Stimulated activated effector memory CD8-positive, alpha-beta T cell treated with anti-CD3 and anti-CD28 coated beads, Interleukin-12 subunit alpha, Interleukin-12 subunit beta, amount 100 ng/mL, for 72 hours (primary cell): ENCODE measurements at regions not wholly inside any gene's neighbourhood (a gene's known extent, or its start where the extent isn't known, plus 50 kb on each side); places are given as distances from the start of the nearest gene placed in this dataset.

Experiments
- ATAC-seq: fragments of 150-1000 bp; cut with Tn5 transposase; 2 replicates; pipeline ENCODE4 v1.10.0; 2021
- DNase-seq, 2 donors: peaks; one replicate each; pipeline ENCODE4 v3.0.0; 2021 to 2022; ENCODE audit warnings: low spot score in 2 of 2
- H3K27ac Mint-ChIP-seq: one replicate; pipeline ENCODE4 v1.8.0; 2022; ENCODE audit warnings: mild to moderate bottlenecking, mixed read lengths
- H3K36me3 Mint-ChIP-seq: one replicate; pipeline ENCODE4 v1.8.0; 2022; ENCODE audit warnings: mild to moderate bottlenecking, mixed read lengths
- H3K4me1 Mint-ChIP-seq: one replicate; pipeline ENCODE4 v1.8.0; 2022; ENCODE audit warnings: mixed read lengths
- H3K4me3 Mint-ChIP-seq: one replicate; pipeline ENCODE4 v1.8.0; 2022; ENCODE audit warnings: mild to moderate bottlenecking, mixed read lengths
- H3K9me3 Mint-ChIP-seq: one replicate; pipeline ENCODE4 v1.8.0; 2022; ENCODE audit warnings: mixed read lengths

DNA sequence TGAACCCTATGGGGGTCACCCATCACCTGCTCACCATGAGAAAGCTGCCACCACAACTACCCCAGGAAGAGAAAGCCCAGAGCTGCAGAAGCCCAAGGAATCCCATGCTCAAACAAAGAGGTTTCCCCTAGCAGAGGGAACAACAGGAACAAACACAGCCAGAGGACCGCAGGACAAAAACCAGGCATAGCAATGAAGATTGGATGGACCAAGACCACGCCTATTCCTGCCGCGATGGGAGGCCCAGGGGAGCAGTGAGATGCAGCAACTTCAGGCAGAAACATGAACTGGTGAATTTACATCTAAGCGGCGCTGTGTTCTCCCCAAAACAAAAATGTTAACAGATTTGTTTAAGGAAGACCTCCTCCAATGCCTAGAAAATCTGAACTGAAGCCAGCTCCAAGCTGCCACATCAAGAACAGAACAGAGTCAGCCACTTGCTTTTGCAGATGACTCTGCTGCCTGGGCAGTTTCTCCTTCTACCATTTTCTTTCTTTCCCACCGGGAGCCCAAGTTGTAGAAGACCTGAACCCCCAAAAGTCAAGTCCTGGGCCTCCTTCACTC lies 134.2 kb upstream of the NEBL start:
- Mint-ChIP-seq H3K4me3 (no peak overlapping the region), H3K27ac (no peak overlapping the region), H3K9me3 (peaks cover 5% of the 10 kb centered on the region), H3K36me3 (no peaks in the 10 kb centered on the region), H3K4me1 (no peaks in the 10 kb centered on the region)
- no peak for ATAC-seq
- no peak for DNase-seq

DNA sequence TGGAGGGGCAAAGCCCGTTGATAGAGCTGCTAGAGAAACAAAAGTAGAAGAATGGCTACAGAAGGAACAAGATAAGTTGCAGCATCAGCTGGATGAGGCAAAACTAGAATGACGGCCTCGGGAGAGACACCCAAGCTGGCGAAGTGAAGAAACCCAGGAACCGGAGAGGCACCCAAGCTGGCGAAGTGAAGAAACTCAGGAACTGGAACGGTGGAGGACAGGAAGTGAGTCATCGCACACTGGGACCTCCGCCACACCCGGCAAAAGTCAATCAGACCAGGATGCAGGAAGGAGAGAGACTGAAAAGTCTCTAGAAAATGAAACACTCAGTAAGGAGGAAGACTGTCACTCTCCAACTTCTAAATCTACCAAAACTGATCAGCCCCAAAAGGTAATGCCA lies 133.0 kb upstream of the NEBL start:
- H3K4me3 Mint-ChIP-seq, result no peak overlapping the region
- no peaks in the 10 kb centered on the region for H3K4me1 Mint-ChIP-seq
- H3K27ac Mint-ChIP-seq, result no peak overlapping the region
- no peaks in the 10 kb centered on the region for H3K36me3 Mint-ChIP-seq
- ATAC-seq (no peak), DNase-seq (no peak)
- no peaks in the 10 kb centered on the region for H3K9me3 Mint-ChIP-seq

DNA sequence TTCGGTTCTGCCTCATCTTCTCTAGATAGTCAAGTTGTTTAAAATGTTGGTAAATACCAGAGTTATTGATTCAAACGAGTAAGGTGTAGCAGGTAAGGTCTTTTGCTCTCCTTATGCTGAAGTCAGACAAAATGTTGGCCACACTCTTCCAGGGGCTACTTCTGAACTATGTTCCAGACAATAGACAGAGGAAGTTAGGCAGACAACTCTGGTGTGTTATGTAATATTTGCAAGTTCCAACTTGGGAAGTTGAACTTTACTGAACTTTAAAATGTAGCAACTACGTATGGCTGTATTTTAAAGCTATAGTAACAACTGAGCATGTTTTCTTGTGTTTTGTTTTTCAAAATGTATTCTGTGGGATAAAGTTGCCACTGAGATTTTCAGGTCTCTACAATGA lies 125.7 kb upstream of the NEBL start:
- no peak for ATAC-seq
- no peak for DNase-seq
- no peaks in the 10 kb centered on the region for H3K36me3 Mint-ChIP-seq
- peaks cover 6% of the 10 kb centered on the region for H3K9me3 Mint-ChIP-seq
- no peak overlapping the region for H3K27ac Mint-ChIP-seq
- H3K4me1 Mint-ChIP-seq, result no peaks in the 10 kb centered on the region
- H3K4me3 Mint-ChIP-seq, result no peak overlapping the region

GRCh38 chr10:21021843-21022594 lies 124.9 kb upstream of the NEBL start:
- Mint-ChIP-seq H3K4me3 (no peak overlapping the region), H3K27ac (no peak overlapping the region), H3K36me3 (no peaks in the 10 kb centered on the region), H3K4me1 (no peaks in the 10 kb centered on the region), H3K9me3 (peaks cover 6% of the 10 kb centered on the region)
- DNase-seq (no peak), ATAC-seq (no peak)

- no peaks in the 10 kb centered on the region for H3K4me1 Mint-ChIP-seq
- no peaks in the 10 kb centered on the region for H3K36me3 Mint-ChIP-seq
- no peak overlapping the region for H3K27ac Mint-ChIP-seq
- peaks cover 6% of the 10 kb centered on the region for H3K9me3 Mint-ChIP-seq
- no peak overlapping the region for H3K4me3 Mint-ChIP-seq
- ATAC-seq (no peak), DNase-seq (no peak)
These were observed 124.1 kb upstream of the NEBL start for GRCh38 chr10:21021231-21021630.

- H3K36me3 Mint-ChIP-seq, result no peaks in the 10 kb centered on the region
- no peak overlapping the region for H3K4me3 Mint-ChIP-seq
- peak in 1 of 2 donors; percentile 53 for DNase-seq
- peaks cover 6% of the 10 kb centered on the region for H3K9me3 Mint-ChIP-seq
- ATAC-seq, result peak; percentile 19
- H3K27ac Mint-ChIP-seq, result no peak overlapping the region
- H3K4me1 Mint-ChIP-seq, result no peaks in the 10 kb centered on the region
These were observed 123.4 kb upstream of the NEBL start for GRCh38 chr10:21020545-21020944.

DNA sequence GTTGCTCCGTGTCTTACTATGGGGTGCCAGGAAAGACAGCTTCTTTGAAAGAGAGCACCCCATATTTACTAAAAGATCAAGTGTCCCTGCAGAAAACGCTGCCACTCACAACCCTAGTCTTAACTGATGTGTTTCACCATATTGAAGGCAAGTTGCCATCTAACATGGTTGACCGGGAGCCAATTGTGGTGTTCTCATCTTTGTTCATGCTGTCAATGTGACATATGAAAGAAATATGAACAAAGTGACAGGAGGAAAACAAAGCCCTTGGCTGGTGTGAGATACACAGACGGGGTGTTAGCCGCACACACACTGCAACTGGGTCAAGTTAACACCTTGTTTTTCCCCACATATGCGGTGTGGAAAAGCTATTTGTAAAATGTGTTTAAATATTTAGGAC lies 122.3 kb upstream of the NEBL start:
- Mint-ChIP-seq H3K36me3 (no peaks in the 10 kb centered on the region), H3K27ac (no peak overlapping the region), H3K4me3 (no peak overlapping the region), H3K4me1 (no peaks in the 10 kb centered on the region), H3K9me3 (peaks cover 6% of the 10 kb centered on the region)
- DNase-seq (no peak), ATAC-seq (no peak)

DNA sequence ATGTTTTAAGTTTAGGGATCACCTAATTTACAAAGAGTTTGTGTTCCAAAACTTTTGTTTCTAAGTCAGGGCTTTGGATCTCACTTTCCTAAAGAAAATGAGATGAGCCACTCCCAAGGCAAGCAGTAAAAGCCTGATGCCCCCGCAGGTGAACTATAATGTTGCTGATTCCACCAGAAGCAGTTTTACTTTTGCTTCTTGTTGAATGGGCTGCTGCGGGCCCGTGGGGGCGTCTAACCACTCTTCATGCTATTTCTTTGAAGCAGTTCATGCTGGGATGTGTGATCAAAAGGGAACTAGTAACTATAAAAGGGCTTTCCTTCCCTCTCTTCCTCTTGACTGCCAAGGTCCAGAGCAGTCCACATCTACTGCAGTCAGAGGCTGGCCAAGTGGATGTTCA lies 118.7 kb upstream of the NEBL start:
- ATAC-seq (no peak), DNase-seq (no peak)
- Mint-ChIP-seq H3K4me3 (no peak overlapping the region), H3K9me3 (peaks cover 6% of the 10 kb centered on the region), H3K4me1 (no peaks in the 10 kb centered on the region), H3K36me3 (no peaks in the 10 kb centered on the region), H3K27ac (no peak overlapping the region)

GRCh38 chr10:21014141-21014540 lies 117.0 kb upstream of the NEBL start:
- Mint-ChIP-seq H3K4me1 (no peaks in the 10 kb centered on the region), H3K4me3 (no peak overlapping the region), H3K27ac (no peak overlapping the region), H3K9me3 (peaks cover 1% of the 10 kb centered on the region), H3K36me3 (no peaks in the 10 kb centered on the region)
- DNase-seq (no peak), ATAC-seq (no peak)

- Mint-ChIP-seq H3K27ac (no peak overlapping the region), H3K9me3 (no peaks in the 10 kb centered on the region), H3K36me3 (no peaks in the 10 kb centered on the region), H3K4me1 (no peaks in the 10 kb centered on the region), H3K4me3 (no peak overlapping the region)
- DNase-seq, result no peak
- ATAC-seq, result no peak
These were observed 114.4 kb upstream of the NEBL start for GRCh38 chr10:21011433-21012018.

GRCh38 chr10:21010615-21011014 lies 113.5 kb upstream of the NEBL start:
- no peaks in the 10 kb centered on the region for H3K4me1 Mint-ChIP-seq
- DNase-seq (no peak), ATAC-seq (no peak)
- no peak overlapping the region for H3K27ac Mint-ChIP-seq
- H3K36me3 Mint-ChIP-seq, result no peaks in the 10 kb centered on the region
- H3K4me3 Mint-ChIP-seq, result no peak overlapping the region
- H3K9me3 Mint-ChIP-seq, result no peaks in the 10 kb centered on the region

DNA sequence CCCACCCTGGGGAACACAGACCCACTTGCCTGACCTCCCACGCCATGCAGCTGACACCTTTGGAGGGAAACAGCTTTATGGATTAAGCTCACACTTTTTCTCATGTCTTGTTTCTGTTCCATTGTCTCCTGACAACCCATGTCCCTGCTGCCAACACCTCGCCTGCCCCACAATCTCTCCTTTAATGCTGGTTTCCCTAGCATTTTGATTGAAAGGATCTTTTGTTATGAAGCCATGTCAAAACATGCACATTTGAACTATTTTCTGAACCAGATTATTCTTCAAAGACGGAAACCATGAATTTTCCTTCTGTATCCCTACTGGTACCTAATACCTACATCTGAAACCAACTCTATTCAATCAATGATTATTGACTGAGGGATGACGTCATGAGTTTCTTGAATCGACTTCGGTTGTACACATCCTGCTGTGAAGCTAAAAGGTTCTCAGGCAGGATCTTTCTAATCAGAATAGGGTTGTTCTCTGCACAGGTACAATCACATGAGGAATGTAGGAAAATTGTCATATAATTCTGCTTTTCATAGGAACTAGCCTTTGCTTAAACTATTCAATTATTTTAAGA lies 106.2 kb upstream of the NEBL start:
- Mint-ChIP-seq H3K27ac (no peak overlapping the region), H3K4me1 (no peaks in the 10 kb centered on the region), H3K9me3 (no peaks in the 10 kb centered on the region)

GRCh38 chr10:21002091-21002878 lies 105.2 kb upstream of the NEBL start:
- Mint-ChIP-seq H3K4me3 (no peak overlapping the region), H3K9me3 (no peaks in the 10 kb centered on the region), H3K4me1 (no peaks in the 10 kb centered on the region), H3K27ac (no peak overlapping the region), H3K36me3 (no peaks in the 10 kb centered on the region)
- ATAC-seq (no peak), DNase-seq (no peak)

More for the DNA sequence above, 106.2 kb upstream of the NEBL start:
- Mint-ChIP-seq H3K4me3 (no peak overlapping the region), H3K36me3 (no peaks in the 10 kb centered on the region)
- ATAC-seq (no peak), DNase-seq (no peak)

DNA sequence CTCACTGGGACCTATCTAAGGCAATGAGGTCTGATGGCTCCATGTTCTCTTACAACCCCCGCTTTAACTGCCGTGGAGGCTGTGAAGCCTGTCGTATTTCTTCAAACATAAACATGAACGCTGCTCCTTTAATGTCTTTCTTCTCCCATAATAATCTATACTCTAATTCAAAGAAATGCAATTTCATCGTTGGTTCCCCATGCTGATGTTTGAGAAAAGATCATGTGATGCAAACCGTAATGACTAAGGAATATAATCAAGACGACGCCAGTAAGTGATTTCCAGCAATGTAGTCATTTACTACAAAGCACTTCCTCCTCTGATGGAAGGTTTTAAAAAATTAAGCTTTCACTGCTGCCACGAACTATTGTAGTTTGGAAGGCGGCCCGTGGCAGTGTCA lies 102.6 kb upstream of the NEBL start:
- Mint-ChIP-seq H3K27ac (no peak overlapping the region), H3K9me3 (no peaks in the 10 kb centered on the region), H3K36me3 (no peaks in the 10 kb centered on the region), H3K4me3 (no peak overlapping the region), H3K4me1 (no peaks in the 10 kb centered on the region)
- ATAC-seq (no peak), DNase-seq (no peak)

DNA sequence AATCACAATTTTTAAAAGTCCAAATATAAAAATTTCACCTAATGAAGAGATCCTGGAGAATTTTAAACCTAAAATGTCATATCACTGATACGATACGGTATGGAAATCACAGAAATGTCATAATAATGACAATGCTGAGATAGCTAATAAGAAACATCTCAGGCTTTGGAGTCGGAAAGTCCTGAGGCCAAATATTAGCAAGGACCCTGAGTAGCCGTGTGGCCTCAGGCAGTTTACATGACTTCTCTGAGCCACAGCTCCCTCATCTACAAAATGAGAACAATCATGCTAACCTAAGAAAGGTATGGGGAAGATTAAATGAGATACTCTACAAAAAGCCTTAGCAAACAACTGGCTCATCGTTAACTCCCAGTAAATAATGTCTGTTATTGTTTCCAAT lies 100.9 kb upstream of the NEBL start:
- Mint-ChIP-seq H3K4me1 (no peaks in the 10 kb centered on the region), H3K4me3 (no peak overlapping the region), H3K27ac (no peak overlapping the region), H3K9me3 (no peaks in the 10 kb centered on the region), H3K36me3 (no peaks in the 10 kb centered on the region)
- ATAC-seq, result no peak
- no peak for DNase-seq
